Testis (tissue), 2 donors: ENCODE measurements at regions not wholly inside any gene's neighbourhood (a gene's known extent, or its start where the extent isn't known, plus 50 kb on each side); places are given as distances from the start of the nearest gene placed in this dataset.

Experiments used
- DNase-seq: peaks from one replicate; pipeline ENCODE4 v3.0.0-alpha.2; 2019
- H3K27ac ChIP-seq, 2 donors: fragments of 200-600 bp; sonication (generic); one replicate each; pipeline ENCODE4 v1.5.1; 2019
- H3K27me3 ChIP-seq: fragments of 200-600 bp; sonication (generic); one replicate; pipeline ENCODE4 v1.5.1; 2019
- H3K36me3 ChIP-seq: fragments of 200-600 bp; sonication (generic); one replicate; pipeline ENCODE4 v1.5.1; 2017; ENCODE audit warnings: low read depth; ENCODE audit errors: missing control alignments
- H3K4me1 ChIP-seq: fragments of 200-600 bp; sonication (generic); one replicate; pipeline ENCODE4 v1.5.1; 2019
- H3K4me3 ChIP-seq, 2 donors: fragments of 200-600 bp; sonication (generic); one replicate each; pipeline ENCODE4 v1.5.1; 2017 to 2019
- H3K9me3 ChIP-seq: fragments of 200-600 bp; sonication (generic); one replicate; pipeline ENCODE4 v1.5.1; 2017
- CTCF ChIP-seq, 3 experiments: fragments of 450-650 bp in 2 of 3; fragments of 200-600 bp in 1 of 3; sonication (generic) in 1 of 3; IDR thresholded peaks; one replicate each; pipeline ENCODE4 v1.5.1; 2016 to 2019; ENCODE audit warnings: antibody characterized with exemption in 3 of 3, mild to moderate bottlenecking in 2 of 3, moderate library complexity in 1 of 3
- POLR2A ChIP-seq: fragments of 450-650 bp; IDR thresholded peaks from one replicate; pipeline ENCODE4 v1.6.1; 2017; ENCODE audit warnings: antibody characterized with exemption, mild to moderate bottlenecking, moderate library complexity
- WGBS, 2 donors: methylation state at CpG; one replicate each; pipeline ENCODE4 v1.1.5; 2018; 5-methylcytosine and 5-hydroxymethylcytosine counted together
- intact Hi-C: fragments of 100-400 bp; cut with DNase I; formaldehyde crosslinking; loops from one replicate; pipeline ENCODE4 v1.15.1; 2023; ENCODE audit warnings: low total_unique reads

GRCh38 chrX:150282953-150283352, 80.2 kb upstream of the MAMLD1 start:
- Histone ChIP-seq H3K27ac (no peak overlapping the region), H3K4me1 (peaks cover 1% of the 10 kb centered on the region), H3K27me3 (no peaks in the 10 kb centered on the region), H3K36me3 (no peaks in the 10 kb centered on the region), H3K4me3 (no peak overlapping the region), H3K9me3 (no peaks in the 10 kb centered on the region)
- 70 to 100% methylated on average over 2 of the region's 2 CpGs for WGBS, 2 donors
- TF ChIP-seq CTCF (IDR thresholded peaks at IDR 0.05) (no peak), POLR2A (no peak)
- intact Hi-C loops = no loop called here
- no peak for DNase-seq

GRCh38 chrX:150291014-150291413, 72.1 kb upstream of the MAMLD1 start:
- H3K9me3 ChIP-seq = no peaks in the 10 kb centered on the region
- H3K27me3 ChIP-seq = no peaks in the 10 kb centered on the region
- 92 to 96% methylated on average over 2 to 5 of the region's 5 CpGs for WGBS, 2 donors
- H3K4me1 ChIP-seq = no peaks in the 10 kb centered on the region
- no peak overlapping the region for H3K4me3 ChIP-seq
- H3K36me3 ChIP-seq = no peaks in the 10 kb centered on the region
- no peak for TF ChIP-seq CTCF (IDR thresholded peaks at IDR 0.05)
- no peak for TF ChIP-seq POLR2A
- no peak for DNase-seq
- H3K27ac ChIP-seq = no peak overlapping the region
- intact Hi-C loops = no loop called here

GRCh38 chrX:150293311-150294013, 69.7 kb upstream of the MAMLD1 start:
- WGBS, 2 donors = 79 to 85% methylated on average over 5 of the region's 5 CpGs
- H3K9me3 ChIP-seq = no peaks in the 10 kb centered on the region
- intact Hi-C loops = no loop called here
- H3K4me3 ChIP-seq = no peak overlapping the region
- no peaks in the 10 kb centered on the region for H3K36me3 ChIP-seq
- no peak for TF ChIP-seq POLR2A
- no peak for TF ChIP-seq CTCF (IDR thresholded peaks at IDR 0.05)
- no peak for DNase-seq
- H3K27ac ChIP-seq = no peak overlapping the region
- H3K27me3 ChIP-seq = no peaks in the 10 kb centered on the region
- H3K4me1 ChIP-seq = no peaks in the 10 kb centered on the region

GRCh38 chrX:150298841-150299551, 64.1 kb upstream of the MAMLD1 start:
- Histone ChIP-seq H3K36me3 (no peaks in the 10 kb centered on the region), H3K27ac (no peak overlapping the region), H3K27me3 (no peaks in the 10 kb centered on the region), H3K4me1 (no peaks in the 10 kb centered on the region), H3K9me3 (no peaks in the 10 kb centered on the region), H3K4me3 (no peak overlapping the region)
- no peak for TF ChIP-seq CTCF (IDR thresholded peaks at IDR 0.05)
- no peak for TF ChIP-seq POLR2A
- intact Hi-C loops = no loop called here
- WGBS, 2 donors = 69 to 78% methylated on average over 4 of the region's 4 CpGs
- DNase-seq = no peak

- TF ChIP-seq CTCF (IDR thresholded peaks at IDR 0.05) = no peak
- TF ChIP-seq POLR2A = no peak
- DNase-seq = no peak
Measured at GRCh38 chrX:150299579-150299978, 63.5 kb upstream of the MAMLD1 start.

More at GRCh38 chrX:150299579-150299978, 63.5 kb upstream of the MAMLD1 start:
- Histone ChIP-seq H3K4me1 (no peaks in the 10 kb centered on the region), H3K27ac (no peak overlapping the region), H3K4me3 (no peak overlapping the region), H3K9me3 (no peaks in the 10 kb centered on the region), H3K27me3 (no peaks in the 10 kb centered on the region), H3K36me3 (no peaks in the 10 kb centered on the region)
- intact Hi-C loops = no loop called here
